SK-N-MC (cell line): ENCODE measurements at regions not wholly inside any gene's neighbourhood (a gene's known extent, or its start where the extent isn't known, plus 50 kb on each side); places are given as distances from the start of the nearest gene placed in this dataset.

ENCODE experiments used
- EZH2 ChIP-seq: fragments of 200-600 bp; sonication (generic); IDR thresholded peaks from one replicate; pipeline ENCODE4 v1.6.1; 2017; ENCODE audit warnings: antibody characterized with exemption
- FOXP2 ChIP-seq: optimal IDR thresholded peaks from 2 replicates; pipeline ENCODE3; 2011; ENCODE audit warnings: mild to moderate bottlenecking, moderate library complexity; ENCODE audit not compliant: insufficient read depth; ENCODE audit errors: extremely low read length, control extremely low read depth
- POLR2AphosphoS5 ChIP-seq: IDR thresholded peaks from 2 replicates; pipeline ENCODE4 v1.6.1; 2012; ENCODE audit warnings: mild to moderate bottlenecking, low read depth, low read length, borderline replicate concordance

DNA sequence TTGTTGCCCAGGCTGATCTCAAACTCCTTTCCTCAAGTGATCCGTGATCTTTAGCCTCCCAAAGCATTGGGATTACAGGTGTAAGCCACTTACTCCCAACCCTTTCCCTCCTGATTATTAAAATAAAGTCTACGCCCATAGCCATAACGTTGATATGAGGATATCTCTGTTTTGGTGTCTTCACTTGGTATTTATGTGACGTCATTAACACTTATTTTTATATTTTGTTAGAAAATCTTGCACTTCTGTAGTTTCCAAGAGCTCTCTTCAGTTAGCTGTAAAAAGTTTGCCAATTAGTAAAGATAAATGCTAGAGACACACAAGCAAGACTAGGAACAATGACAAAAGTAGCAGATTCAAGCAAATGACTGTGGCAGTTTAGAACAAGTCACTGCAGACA is 115.6 kb upstream of the HSF2 start:
- TF ChIP-seq EZH2 (no peak), POLR2AphosphoS5 (no peak), FOXP2 (no peak)
